Heart left ventricle (tissue), 13 donors: ENCODE measurements at regions not wholly inside any gene's neighbourhood (a gene's known extent, or its start where the extent isn't known, plus 50 kb on each side); places are given as distances from the start of the nearest gene placed in this dataset.

Source experiments
- POLR2A ChIP-seq, 2 donors: fragments of 450-650 bp; IDR thresholded peaks; one replicate each; pipeline ENCODE4 v1.6.1; 2017; ENCODE audit warnings: antibody characterized with exemption in 2 of 2, mild to moderate bottlenecking in 2 of 2, moderate library complexity in 2 of 2
- TF ChIP-seq, protein P1 (sequence below), 12 donors: fragments of 200-600 bp; sonication (generic) in 4 of 12; IDR thresholded peaks; one replicate each; pipeline versions ENCODE4 v1.5.0 to v1.8.0; 2018 to 2022; ENCODE audit warnings: antibody characterized with exemption in 12 of 12, mild to moderate bottlenecking in 5 of 12
- donor health status: ischemic (EF 13 %, LVEDD 7.1; RV severe dilation, severe dysfunction).
- donor health status: DM: no; HTN: yes; CAD: no.
- donor health status: DM: no; HTN: no; CAD: no.
- donor health status: ischemic (EF 25% LVEDD 6.9; RV normal size, moderate dysfunction).
- donor health status: ischemic (EF 25% LVEDD 5.7; RV mildly dilated, moderate dysfunction).
- donor health status: ischemic (EF 35%, LVEDD 5.7; RV mildly dilated, moderate dysfunction).
- donor health status: nonischemic (EF 11% LVEDD 7.7; RV severe dilation, severe dysfunction).
- donor health status: DM: yes; HTN: yes; CAD: no.
- donor health status: PGD.
- donor health status: ischemic (EF 29% LVEDD 5.4; RV normal size, mild dysfunction).
- donor health status: nonischemic (EF 23%, LVEDD 6.1; RV moderate dilation, normal function).

DNA sequence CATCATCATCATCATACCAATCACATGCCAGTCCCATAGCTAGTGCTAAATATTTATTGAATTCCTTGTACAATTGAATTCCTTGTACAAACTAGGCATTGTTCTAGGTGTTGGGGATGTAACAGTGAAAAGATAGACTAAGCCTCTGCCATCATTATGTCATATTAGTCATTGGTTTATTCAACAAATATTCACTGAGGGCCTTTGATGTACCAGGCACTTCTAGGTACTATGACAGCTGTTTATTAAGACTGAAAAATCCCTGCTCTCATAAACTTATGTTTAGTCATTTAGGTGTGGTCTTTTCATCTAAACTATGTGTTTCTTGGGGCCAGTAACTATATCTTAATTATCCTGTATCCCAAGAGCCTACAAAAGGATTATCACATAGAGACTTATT, 412.3 kb upstream of the ETAA1 start:
- no peak for TF ChIP-seq POLR2A (IDR thresholded peaks at IDR 0.05)
- TF ChIP-seq, protein P1, sequence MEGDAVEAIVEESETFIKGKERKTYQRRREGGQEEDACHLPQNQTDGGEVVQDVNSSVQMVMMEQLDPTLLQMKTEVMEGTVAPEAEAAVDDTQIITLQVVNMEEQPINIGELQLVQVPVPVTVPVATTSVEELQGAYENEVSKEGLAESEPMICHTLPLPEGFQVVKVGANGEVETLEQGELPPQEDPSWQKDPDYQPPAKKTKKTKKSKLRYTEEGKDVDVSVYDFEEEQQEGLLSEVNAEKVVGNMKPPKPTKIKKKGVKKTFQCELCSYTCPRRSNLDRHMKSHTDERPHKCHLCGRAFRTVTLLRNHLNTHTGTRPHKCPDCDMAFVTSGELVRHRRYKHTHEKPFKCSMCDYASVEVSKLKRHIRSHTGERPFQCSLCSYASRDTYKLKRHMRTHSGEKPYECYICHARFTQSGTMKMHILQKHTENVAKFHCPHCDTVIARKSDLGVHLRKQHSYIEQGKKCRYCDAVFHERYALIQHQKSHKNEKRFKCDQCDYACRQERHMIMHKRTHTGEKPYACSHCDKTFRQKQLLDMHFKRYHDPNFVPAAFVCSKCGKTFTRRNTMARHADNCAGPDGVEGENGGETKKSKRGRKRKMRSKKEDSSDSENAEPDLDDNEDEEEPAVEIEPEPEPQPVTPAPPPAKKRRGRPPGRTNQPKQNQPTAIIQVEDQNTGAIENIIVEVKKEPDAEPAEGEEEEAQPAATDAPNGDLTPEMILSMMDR (IDR thresholded peaks at IDR 0.05): no peak
